ENCODE measurements at regions not wholly inside any gene's neighbourhood (a gene's known extent, or its start where the extent isn't known, plus 50 kb on each side); places are given as distances from the start of the nearest gene placed in this dataset.

DNA sequence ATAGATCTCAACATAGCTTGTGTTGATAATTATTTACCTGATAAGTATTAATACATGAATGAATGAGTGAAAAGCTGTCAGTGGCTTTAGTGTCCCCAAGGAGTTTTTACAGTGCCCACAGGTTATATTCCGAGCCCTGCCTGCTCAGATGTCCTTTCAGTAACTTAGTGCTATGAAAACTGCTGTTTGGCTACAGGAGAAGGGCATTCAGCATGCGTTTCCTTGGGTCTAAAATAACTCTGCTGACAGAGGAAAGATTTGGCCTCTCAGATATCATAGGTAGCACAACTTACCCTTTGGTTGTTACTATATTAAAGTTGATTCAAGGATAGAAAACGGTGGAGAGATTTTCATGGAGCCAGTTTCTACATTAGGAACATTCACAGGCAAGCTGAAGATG, 241.0 kb downstream of the ETAA1 start:
- ATAC-seq: no peak
- 45 to 50% methylated on average over 3 of the region's 3 CpGs for WGBS, 2 donors
- intact Hi-C loops (cut with DNase I): no loop called here

DNA sequence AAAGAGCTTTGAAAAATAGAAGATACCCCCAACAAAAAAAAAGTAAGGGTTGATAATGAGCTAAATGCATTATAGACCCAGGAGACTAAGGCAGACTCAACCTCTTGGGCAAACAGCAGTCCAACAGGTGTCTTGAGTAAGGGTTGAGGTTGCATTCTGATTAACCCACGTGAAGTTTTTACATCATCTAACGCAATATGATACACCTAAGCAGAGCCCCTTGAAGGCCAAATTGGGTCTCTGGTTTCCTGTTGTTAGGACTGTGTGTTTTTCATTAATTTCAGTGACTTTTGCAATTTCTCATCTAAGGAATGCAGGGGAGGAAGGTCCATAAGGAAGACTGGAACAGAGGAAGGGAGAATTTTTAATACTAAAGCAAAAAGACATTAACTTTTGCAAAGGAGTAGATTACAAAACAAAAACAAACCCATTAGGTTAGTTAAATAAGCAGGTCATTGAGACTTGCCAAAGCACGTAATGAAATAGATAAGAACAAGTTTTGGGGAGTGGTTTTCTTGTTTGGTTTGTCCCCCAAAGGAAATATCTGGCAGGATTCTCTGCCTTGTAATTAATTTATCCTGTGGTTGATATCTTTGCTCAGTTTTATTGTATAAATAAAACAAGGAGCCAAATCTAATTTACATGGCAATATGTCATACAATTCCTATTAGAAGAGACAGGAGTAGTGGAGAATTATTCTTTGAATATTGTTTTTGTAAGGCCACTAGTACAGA, 244.3 kb downstream of the ETAA1 start:
- intact Hi-C loops (cut with DNase I): no loop called here
- no peak for ATAC-seq
- Histone ChIP-seq H3K4me3 (no peak overlapping the region), H3K27me3 (no peaks in the 10 kb centered on the region), H3K27ac (no peak overlapping the region), H3K36me3 (replicated peaks in 1 of 2; ENCODE audit: insufficient read depth in 1 of 2, low read depth in 2 of 2) (no peaks in the 10 kb centered on the region), H3K9me3 (no peaks in the 10 kb centered on the region), H3K4me1 (peaks cover 6% of the 10 kb centered on the region)
- WGBS, 2 donors: 45 to 50% methylated on average over 3 of the region's 3 CpGs
- no peak for TF ChIP-seq POLR2A (IDR thresholded peaks at IDR 0.05)
- TF ChIP-seq, protein P1, sequence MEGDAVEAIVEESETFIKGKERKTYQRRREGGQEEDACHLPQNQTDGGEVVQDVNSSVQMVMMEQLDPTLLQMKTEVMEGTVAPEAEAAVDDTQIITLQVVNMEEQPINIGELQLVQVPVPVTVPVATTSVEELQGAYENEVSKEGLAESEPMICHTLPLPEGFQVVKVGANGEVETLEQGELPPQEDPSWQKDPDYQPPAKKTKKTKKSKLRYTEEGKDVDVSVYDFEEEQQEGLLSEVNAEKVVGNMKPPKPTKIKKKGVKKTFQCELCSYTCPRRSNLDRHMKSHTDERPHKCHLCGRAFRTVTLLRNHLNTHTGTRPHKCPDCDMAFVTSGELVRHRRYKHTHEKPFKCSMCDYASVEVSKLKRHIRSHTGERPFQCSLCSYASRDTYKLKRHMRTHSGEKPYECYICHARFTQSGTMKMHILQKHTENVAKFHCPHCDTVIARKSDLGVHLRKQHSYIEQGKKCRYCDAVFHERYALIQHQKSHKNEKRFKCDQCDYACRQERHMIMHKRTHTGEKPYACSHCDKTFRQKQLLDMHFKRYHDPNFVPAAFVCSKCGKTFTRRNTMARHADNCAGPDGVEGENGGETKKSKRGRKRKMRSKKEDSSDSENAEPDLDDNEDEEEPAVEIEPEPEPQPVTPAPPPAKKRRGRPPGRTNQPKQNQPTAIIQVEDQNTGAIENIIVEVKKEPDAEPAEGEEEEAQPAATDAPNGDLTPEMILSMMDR (IDR thresholded peaks at IDR 0.05): no peak
- DNase-seq: no peak

More for the DNA sequence above, 241.0 kb downstream of the ETAA1 start:
- no peak overlapping the region for H3K27ac ChIP-seq
- H3K27me3 ChIP-seq: no peaks in the 10 kb centered on the region
- DNase-seq: no peak
- peaks cover 6% of the 10 kb centered on the region for H3K4me1 ChIP-seq
- H3K36me3 ChIP-seq (replicated peaks in 1 of 2; ENCODE audit: insufficient read depth in 1 of 2, low read depth in 2 of 2): no peaks in the 10 kb centered on the region
- no peaks in the 10 kb centered on the region for H3K9me3 ChIP-seq
- TF ChIP-seq, protein P1 (IDR thresholded peaks at IDR 0.05): no peak
- H3K4me3 ChIP-seq: no peak overlapping the region

DNA sequence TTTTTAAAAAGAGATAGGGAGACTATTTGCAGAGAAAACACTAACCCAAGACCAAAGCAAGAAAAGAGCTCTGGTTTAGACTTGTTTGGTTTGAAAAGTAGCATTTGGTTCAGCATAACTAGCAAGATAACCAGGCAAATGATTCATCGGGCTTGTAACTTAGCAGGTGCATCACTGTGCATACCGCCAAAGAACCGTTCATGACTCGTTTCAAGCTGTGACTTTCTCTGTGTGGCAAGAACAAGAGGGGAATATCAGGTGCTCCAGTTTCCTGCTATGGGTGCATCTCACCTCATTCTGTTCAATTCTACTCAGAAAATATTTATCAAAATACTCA, 244.9 kb downstream of the ETAA1 start:
- WGBS, 2 donors: 21 to 22% methylated on average over 4 of the region's 4 CpGs
- Histone ChIP-seq H3K27ac (no peak overlapping the region), H3K27me3 (no peaks in the 10 kb centered on the region), H3K36me3 (replicated peaks in 1 of 2; ENCODE audit: insufficient read depth in 1 of 2, low read depth in 2 of 2) (no peaks in the 10 kb centered on the region), H3K4me3 (no peak overlapping the region), H3K4me1 (peaks cover 6% of the 10 kb centered on the region), H3K9me3 (peaks cover 0 to 5% (median 0%) of the 10 kb centered on the region in 3 donors)
- TF ChIP-seq, protein P1 (IDR thresholded peaks at IDR 0.05): no peak
- no peak for TF ChIP-seq POLR2A (IDR thresholded peaks at IDR 0.05)
- DNase-seq (no peak), ATAC-seq (peak; percentile 48)
- intact Hi-C loops (cut with DNase I): no loop called here

DNA sequence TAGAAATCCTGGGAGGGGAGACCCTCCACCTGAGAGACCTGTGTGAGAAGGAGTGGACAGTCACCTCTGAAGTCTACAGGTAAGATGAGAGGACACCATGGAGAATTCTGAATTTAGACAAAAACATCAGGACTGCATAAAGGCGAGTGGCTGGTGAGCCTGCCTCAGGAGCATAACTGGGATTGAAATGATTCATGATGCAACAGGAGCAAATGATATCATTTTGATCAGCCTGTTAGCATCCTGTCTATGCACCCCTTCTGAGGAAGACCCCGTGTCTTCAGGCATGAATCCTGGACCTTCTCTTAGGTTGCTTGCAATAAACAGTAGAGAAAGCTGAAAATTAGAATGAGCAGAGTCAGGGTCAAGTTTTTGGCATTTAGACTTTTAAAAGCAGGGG, 245.8 kb downstream of the ETAA1 start:
- H3K27ac ChIP-seq: no peak overlapping the region
- H3K4me1 ChIP-seq: peaks cover 6% of the 10 kb centered on the region
- H3K36me3 ChIP-seq (replicated peaks in 1 of 2; ENCODE audit: insufficient read depth in 1 of 2, low read depth in 2 of 2): no peaks in the 10 kb centered on the region
- peaks cover 0 to 5% (median 0%) of the 10 kb centered on the region in 3 donors for H3K9me3 ChIP-seq
- no peak for DNase-seq
- TF ChIP-seq, protein P1 (IDR thresholded peaks at IDR 0.05): no peak
- no peak for TF ChIP-seq POLR2A (IDR thresholded peaks at IDR 0.05)
- H3K4me3 ChIP-seq: no peak overlapping the region
- H3K27me3 ChIP-seq: no peaks in the 10 kb centered on the region
- intact Hi-C loops (cut with DNase I): no loop called here
- 79 to 84% methylated on average over 2 of the region's 2 CpGs for WGBS, 2 donors
- ATAC-seq: no peak

Measured in body of pancreas (tissue), 4 donors.